ENCODE measurements at regions not wholly inside any gene's neighbourhood (a gene's known extent, or its start where the extent isn't known, plus 50 kb on each side); places are given as distances from the start of the nearest gene placed in this dataset.

GRCh38 chr12:105613269-105613668, 282.8 kb downstream of the C12orf75 start:
- TF ChIP-seq CTCF (IDR thresholded peaks at IDR 0.05) (no peak), POLR2A (IDR thresholded peaks at IDR 0.05; ENCODE audit: low read depth) (no peak)

All from esophagus muscularis mucosa (tissue), 3 donors.